ENCODE measurements at regions not wholly inside any gene's neighbourhood (a gene's known extent, or its start where the extent isn't known, plus 50 kb on each side); places are given as distances from the start of the nearest gene placed in this dataset.
"Not testable (repeated sequence)": the region's sequence is repeated elsewhere in the genome, so short reads cannot be mapped to it uniquely, and the experiment has no call there.

DNA sequence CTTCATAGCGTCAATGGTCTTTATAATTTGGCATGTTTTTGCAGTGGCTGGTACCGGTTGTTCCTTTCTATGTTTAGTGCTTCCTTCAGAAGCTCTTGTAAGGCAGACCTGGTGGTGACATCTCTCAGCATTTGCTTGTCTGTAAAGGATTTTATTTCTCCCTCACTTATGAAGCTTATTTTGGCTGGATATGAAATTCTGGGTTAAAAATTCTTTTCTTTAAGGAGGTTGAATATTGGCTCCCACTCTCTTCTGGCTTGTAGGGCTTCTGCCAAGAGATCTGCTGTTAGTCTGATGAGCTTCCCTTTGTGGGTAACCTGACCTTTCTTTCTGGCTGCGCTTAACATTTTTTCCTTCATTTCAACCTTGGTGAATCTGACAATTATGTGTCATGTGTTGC is 250.0 kb upstream of the CTNNB1 start:
- not testable (repeated sequence) for DNase-seq (ENCODE audit: low read depth)

DNA sequence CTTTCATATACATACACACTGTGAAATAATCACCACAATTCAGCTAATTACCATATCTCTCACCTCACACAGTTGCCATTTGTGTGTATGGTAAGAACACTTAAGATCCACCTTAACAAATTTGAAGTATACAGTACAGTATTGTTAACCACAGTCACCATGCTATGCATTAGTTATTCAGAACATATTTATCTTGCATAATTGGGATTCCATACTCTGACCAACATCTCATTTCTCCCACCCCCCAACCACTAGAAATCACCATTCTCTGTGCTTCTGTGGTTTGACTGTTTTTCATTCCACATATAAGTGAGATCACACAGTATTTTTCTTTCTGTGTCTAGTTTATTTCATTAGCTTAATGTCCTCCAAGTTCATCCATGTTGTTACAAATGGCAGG is 247.7 kb upstream of the CTNNB1 start:
- peak; percentile 36 for DNase-seq (ENCODE audit: low read depth)

DNA sequence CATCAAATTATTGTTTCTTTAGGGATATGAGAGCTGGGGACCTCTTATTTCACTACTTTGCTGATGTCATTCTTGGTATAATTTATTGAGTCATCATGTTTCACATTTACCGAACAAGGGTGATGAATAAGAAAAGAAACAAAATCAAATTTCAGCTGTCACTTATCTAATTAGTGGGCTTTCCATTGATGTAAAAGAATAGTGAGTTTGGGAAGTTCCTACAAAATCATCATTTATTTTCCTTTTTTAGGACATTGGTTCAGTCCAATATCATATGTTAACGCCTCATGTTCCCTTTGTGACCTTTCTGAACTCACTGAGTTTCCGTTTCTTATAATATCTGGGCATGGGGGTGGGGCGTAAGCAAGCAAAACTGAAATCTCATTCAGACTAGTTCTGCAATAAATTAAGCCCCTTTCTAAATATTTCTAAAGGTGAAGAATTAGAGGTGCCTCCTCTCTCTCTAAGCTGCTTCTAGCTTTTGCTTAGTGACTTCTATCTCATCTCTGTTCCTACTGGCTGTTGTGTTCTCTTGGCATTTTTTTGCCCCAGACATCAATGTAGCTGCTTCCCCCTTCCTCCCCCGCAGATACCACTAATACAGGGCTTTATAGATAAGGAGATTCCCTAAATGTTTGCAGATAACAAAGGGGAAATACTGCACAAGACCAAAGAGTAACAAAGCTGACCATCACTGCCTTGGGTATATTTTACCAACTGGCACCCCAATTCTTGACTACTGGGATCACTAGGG is 238.0 kb upstream of the CTNNB1 start:
- no peak for DNase-seq (ENCODE audit: low read depth)

DNA sequence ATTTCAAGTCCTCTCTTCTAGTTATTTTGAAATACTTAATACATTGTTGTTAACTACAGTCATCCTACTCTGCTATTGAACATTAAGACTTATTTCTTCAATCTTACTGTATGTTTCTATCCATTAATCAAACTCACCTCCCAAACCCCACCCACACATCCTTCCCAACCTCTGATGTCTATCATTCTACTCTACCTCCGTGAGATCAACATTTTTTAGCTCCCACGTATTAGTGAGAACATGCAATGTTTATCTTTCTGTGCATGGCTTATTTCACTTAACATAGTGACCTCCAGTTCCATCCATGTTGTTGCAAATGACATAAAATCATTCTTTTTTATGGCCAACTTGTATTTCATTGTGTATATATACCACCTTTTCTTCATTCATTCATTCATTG is 236.6 kb upstream of the CTNNB1 start:
- no peak for DNase-seq (ENCODE audit: low read depth)

DNA sequence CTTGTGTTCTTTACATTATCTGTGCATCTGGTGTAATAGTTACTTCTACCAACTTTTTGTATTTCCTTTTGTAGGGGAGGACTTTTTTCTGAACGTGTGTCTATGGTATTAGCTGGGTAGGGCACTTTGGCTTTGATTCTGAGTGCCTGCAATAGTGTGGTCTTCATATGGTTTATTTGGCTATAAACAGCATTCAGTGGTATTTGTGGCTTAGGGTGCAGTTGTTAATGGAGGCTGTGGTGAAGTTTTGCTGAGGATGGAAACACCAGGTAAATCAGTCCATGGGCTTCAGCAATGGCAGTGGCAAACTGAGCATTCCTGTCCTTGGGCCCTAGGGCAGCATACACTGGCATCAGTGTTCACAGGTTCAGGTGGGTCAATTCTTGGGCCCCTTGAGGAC is 230.6 kb upstream of the CTNNB1 start:
- DNase-seq (ENCODE audit: low read depth), result no peak

DNA sequence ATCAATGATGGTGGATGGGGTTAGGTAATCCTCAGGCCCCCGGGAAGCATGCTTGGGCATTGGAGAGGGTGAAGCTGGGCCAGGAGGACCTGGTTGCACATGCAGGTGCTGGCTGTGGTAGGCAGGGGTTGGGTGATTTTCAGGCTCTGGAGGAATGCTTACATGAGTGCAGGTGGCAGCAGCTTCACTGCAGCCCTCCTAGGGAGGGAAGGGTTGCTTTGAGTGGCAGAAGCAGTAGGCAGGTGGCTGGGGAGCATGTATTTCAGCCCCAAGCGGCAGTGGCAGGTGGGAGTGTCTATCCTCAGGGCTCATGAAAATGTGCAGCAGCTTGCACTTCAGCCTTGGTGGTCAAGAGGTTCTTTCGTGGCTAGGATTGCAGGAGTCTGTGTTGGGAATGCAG is 230.0 kb upstream of the CTNNB1 start:
- DNase-seq (ENCODE audit: low read depth), result no peak

DNA sequence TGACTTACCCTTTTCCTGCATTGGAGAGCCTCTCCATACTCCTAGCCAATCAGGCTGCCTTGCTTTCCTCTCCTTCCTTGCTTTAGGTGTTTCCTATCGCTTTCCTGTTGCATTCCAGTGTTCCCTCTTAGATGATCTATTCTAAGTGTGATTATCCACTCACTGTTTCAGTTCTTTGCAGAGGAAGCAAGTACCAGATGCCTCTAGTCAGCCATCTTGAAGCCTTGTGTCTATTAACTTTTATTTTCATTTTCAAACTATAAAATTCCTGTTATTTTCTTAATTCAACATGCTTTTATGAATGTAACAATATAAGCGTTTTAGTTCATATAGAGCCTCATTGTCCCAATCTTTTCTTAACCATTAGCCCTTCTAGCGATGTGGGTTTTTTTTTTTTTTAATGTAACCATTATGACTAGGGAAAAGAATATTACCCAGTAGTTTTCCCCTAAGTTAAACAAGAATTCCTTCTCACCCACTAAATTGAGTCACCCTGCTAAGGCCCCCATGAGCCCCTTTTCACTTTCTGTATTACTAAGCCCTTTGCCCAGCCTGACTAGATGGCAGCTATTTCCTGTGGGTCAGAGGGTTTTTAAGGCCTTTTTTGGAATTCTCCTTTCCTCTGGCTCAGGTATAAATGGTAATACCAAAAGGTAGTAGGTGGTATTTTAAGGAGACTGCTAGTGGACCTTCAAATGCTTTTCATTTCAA is 229.4 kb upstream of the CTNNB1 start:
- DNase-seq (ENCODE audit: low read depth), result no peak

DNA sequence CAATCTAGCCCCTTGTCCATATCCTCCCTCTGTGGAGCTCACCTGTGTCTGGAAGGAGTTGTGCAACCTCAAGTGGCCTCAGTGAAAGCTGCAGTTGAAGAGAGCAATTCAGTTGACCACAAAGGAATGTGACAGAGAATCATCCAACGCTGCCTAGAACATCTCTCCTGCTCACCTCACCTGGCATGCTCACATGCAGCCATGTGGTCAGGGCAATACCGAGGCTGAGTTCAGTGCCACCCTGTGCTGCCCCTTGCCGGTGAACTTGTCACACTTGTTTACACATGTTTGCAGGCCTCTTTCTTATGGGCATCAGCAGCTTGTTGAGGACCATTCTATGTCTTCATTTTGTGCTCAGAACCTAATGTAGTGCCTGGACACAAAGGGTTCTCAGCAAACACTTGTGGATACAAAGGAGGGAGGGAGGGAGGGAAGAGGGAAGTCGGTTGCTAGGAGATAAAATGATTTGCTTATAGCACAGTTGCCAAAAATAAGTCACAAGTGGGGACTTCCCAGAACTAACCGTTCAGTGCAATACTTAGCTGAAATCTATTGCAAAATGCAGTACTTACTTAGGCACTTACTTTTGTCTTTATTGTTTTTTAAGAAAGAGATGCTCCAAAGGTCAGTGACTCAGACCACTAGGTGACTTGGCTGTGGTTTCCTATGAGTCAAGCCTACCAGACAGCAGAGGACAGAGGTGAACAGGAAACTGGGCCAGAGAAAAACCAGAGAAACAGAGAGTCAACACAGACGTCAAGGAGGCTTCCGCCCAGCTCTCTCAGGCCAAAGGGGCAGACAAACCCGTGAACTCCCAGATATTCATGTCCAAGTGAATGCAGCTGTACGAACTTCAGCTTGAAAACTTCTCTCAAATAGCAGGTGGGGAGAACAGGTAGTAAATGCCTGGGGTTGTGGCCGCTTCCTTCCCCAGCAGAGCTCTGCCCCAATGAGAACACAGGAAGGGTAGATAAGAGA is 227.8 kb upstream of the CTNNB1 start:
- peak; percentile 31 for DNase-seq (ENCODE audit: low read depth)

DNA sequence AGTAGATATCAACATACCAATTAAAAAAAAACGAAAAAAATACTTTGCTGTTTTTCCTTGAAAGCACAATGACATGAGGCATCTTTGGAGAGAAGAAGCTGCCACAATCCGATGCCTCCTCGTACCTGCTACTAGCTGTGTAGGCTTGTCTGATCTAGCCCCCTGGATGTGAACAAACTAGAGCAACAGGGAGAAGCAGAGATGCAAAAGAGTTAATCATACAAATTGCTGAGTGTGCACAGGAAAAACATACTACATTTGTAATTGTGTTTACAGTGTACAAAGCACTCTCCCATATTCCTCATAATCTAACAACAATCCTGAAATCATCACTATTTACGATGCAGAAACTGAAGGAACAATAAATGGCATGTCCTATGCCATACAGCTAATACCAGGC is 227.0 kb upstream of the CTNNB1 start:
- DNase-seq (ENCODE audit: low read depth), result no peak

DNA sequence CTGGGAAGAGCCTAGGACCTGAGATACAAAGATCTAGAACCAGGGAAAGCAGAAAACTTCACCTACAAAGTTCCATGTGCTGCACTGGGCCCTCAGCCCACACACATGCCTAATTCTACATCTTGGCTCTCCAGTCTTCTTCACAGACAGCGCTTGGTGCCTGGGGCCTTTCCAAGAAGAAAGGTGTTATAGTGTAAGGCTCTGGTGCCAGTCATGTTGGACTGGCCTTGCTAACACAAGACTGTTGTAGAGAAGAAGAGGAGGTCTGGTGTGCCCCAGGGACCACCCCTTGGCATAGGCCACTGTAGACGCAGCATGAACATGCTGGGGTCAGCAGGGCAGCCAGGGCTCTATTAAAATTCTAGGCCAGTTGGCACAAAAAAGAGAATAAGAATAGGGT is 226.2 kb upstream of the CTNNB1 start:
- no peak for DNase-seq (ENCODE audit: low read depth)

DNA sequence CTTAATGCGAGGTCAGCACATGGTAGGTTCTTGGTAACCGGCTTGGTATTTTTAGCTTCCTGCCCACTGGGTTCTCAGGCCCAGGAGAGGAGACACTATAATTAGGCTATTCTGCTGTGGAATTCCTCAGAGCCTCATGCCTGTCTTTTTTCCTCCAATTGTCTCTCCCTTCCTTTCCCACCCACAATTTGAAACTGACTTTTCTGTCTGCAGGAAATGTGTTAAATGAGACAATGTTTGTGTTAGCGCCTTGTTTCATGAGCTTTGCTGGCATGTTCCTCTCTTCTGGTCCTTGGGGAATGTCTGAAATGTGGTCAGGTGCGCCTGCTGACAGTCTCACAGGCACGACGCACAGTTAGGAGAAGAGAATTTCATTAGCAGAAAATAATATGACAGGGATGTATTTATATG is 223.6 kb upstream of the CTNNB1 start:
- DNase-seq (ENCODE audit: low read depth), result no peak

DNA sequence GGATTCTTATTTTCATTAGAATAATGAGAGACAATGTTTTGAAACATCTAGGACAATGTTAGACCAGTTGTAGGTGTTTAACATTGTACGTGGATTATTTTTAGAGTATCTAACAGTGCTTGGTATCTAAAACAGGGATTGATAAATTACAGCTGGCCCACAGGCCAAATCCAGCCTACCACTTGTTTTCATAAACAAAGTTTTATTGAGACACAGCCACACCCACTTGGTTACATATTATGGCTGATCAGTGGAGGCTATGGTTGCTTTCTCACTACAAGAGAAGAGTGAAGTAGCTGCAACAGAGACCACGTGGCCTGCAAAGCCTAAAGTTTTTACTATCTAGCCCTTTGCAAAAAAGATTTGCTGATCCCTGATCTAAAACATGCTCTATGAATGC is 223.1 kb upstream of the CTNNB1 start:
- no peak for DNase-seq (ENCODE audit: low read depth)

DNA sequence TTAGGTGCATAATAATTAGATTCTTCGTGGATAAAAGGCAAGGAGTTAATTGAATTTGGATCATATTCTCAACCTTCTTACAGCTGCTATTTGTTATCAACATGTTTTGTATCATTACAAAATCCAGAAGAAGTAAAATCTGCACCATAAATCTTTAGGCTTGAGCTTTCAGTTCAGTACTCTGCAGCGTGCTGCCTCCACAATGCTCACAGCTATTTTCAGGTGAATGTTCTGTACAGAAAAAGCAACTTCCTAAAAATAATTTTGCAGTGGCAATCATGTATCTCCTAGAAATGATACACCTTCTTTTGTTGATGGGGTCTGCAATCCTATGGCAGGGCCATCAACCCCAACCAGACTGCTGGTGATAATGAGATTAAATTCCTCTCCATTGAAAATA is 220.9 kb upstream of the CTNNB1 start:
- DNase-seq (ENCODE audit: low read depth), result no peak

DNA sequence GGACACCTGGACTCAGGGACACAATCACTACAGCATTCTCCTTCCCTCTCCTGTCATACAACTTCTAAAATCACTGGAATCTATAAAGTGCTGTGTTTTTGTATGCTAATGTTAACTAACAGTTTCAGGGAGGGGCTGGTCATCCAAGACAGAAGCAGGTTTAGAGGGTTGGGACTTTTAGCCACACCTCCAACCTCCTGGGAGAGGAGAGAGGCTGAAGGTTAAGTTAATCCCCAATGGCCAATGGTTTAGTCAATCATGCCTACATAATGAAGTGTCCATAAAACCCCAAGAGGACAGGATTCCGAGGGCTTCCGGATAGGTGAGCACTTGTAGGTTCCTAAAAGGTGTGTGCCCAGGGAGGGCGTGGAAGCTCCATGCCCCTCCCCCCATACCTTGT is 219.3 kb upstream of the CTNNB1 start:
- no peak for DNase-seq (ENCODE audit: low read depth)

DNA sequence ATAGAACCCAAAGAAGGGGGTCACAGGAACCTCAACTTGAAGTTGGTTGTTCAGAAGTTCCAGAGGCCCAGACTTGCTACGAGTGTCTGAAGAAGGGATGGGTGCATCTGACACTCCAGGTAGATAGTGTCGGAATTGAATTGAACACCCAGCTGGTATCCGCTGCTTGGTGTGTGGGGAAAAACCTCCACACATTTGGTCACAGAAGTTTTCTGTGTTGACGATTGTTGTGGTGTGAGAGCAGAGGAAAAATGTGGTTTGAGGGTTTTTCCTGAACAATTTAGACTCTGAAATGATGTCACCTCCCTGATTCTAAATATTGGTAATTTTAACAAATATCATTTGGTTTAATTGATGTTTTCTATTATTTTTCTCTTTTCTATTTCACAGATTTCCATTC is 218.8 kb upstream of the CTNNB1 start:
- no peak for DNase-seq (ENCODE audit: low read depth)

DNA sequence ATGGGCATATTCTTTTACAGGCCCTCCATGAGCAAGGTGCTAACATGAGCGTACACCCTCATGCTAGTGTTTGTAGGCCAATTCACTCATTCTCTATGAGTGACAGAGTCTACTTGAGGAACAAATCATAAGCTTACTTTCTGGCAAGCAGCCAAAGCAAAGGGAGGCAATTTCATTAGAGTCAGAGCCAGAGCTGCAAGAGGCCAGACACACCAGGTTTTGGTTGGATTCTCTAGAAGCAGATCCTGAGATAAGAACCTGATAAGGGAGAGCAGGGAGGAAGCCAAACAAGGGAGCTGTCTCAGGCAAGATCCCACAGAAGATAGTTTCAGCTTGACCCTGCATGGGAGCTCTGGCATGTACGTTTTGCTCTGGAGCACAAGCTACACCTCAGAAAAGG is 214.1 kb upstream of the CTNNB1 start:
- no peak for DNase-seq (ENCODE audit: low read depth)

DNA sequence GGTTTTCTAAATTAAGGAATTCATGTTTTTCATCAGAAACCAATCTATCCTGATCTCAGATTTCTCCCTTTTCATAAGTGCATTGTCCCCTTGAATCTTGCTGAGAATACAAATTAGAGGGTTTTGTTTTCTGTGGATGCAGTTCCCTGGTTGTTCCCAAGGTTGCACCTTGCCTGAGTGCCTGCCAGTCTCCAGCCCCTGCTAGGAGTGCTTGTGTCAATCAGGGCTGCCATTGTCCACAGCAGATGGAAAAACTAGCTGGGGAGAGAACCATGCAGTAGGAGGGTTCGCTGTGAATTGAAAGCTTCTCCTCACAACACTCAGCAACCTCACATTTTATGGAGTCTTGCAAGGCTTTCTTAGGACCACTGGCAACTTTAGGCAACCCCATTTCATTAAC is 210.8 kb upstream of the CTNNB1 start:
- DNase-seq (ENCODE audit: low read depth), result no peak

DNA sequence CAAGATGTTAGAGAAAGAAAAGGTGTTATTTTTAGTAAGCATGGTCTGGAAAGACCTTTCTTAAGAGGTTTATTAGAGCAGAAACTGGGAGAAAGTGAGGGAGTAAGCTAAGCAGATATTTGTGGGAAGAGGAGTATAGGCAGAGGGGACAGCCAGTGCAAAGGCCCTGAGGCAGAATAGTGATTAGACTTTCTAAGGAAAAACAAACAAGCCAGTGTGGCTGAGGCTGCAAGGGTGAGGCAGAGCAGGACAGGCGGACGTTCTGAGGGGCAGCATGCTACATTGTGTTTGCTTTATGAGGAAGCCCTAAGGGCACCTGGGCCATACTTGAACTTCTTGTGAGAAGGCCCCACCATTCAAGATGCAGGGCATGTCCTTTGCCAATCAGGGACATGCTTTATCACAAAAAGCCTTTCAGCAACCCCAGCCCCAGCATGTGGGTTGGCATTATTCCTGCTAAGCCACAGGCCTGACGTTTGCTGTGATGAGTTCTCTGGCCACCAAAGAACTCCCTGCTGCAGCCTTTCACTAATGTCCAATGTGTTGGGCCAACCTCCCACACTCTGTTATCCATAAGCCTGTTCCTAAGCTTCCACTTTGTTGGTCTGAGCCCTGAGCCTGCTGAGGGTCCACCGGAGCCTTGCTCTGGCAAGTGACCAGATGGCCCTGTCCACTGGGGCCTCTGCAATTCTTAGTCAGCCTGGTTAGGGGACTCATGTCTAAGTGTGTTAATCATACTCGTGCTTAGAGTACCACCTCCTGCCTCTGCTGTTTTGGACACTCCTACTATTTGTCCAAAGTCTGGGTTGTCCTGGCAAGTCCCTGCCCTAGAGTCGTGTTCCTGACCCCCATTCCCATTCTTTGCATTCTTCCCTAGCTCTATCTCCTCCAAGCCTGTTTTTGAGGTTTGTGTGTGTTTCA is 209.9 kb upstream of the CTNNB1 start:
- DNase-seq (ENCODE audit: low read depth), result no peak

DNA sequence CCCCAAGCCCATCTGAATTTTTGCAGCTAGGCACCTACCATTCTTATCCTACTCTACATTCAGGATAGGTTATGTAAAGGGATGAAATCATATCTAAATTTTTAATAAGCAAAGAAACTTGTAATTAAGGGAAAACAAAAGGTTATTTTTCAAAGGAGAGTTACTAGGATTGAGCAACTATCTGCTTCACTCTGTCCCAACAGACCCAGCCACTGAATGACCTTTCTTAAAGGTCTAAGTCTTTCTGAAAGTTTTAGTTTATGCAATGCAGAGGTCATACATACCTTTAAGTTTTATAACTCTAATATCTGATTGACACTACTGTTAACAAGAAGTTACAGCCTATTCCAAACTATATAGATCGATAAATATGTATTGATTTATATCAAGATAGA is 209.2 kb upstream of the CTNNB1 start:
- DNase-seq (ENCODE audit: low read depth), result no peak

DNA sequence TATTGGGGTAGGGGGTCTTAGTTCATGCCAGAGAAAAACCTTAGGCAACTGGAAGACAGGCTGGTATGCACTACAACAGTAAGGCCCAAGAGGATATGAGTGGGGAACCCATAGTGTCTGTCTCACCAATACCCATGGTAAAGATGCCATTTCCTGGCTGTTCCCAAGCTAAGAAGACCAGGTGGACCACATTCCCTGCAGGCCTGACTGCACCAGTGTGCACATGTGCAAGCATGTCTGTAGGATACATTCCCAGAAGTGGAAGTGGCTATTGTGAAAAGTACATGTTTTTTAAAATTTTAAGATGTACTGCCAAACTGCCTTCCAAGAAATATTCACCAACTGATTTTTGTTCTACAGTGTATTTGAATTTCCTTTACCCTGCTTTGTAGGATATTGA is 207.3 kb upstream of the CTNNB1 start:
- DNase-seq (ENCODE audit: low read depth), result no peak

DNA sequence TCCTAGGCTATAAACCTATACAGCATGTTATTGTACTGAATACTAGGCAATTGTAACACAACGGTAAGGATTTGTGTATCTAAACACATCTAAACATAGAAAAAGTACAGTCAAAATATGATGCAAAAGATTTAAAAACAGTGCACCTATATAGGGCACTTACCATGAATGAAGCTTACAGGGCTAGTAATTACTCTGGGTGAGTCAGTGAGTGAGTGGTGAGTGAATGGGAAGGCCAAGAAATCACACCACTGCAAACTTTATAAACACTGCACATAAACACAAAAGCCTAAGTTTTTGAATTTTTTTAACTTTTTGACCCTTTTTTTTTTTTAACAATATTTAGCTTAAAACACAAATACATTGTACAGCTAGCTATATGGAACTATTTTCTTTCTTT is 204.7 kb upstream of the CTNNB1 start:
- DNase-seq (ENCODE audit: low read depth), result no peak

DNA sequence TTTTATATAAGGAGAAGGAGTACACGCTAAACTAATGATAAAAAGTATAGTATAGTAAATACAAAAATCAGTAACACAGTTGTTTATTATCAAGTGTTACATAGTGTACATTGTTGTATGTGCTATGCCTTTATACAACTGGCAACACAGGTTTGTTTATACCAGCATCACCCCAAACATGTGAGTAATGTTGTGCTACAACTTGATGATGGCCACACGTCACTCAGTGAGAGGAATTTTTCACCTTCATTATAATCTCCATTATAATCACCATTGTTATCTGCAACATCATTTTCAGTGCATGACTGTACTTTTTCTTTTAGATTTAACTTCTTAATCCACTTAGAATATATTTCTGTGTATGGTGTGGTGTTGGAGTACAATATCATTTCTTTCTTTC is 204.0 kb upstream of the CTNNB1 start:
- no peak for DNase-seq (ENCODE audit: low read depth)

All from HS-27A (cell line).